PC-3 (cell line): ENCODE measurements at regions not wholly inside any gene's neighbourhood (a gene's known extent, or its start where the extent isn't known, plus 50 kb on each side); places are given as distances from the start of the nearest gene placed in this dataset.

Experiments
- ATAC-seq: fragments of 200-7000 bp; cut with Tn5 transposase; 2 replicates; pipeline ENCODE4 v1.9.1; 2020; ENCODE audit warnings: mild to moderate bottlenecking, moderate library complexity
- BruUV-seq: library from RNA; stranded (reverse); fragments of 400-500 nt; replicated peaks from 2 replicates; lab custom pipeline; 2021; lab: Mats Ljungman, UMichigan
- CTCF ChIA-PET: fragments of 300-600 bp; sonication (Branson Sonifier 250); formaldehyde crosslinking; loops from one replicate; lab custom pipeline; 2022; ENCODE audit warnings: antibody characterized with exemption; lab: Charles Lee
- POLR2A ChIA-PET: fragments of 300-600 bp; sonication (Branson Sonifier 250); formaldehyde crosslinking; loops from one replicate; lab custom pipeline; 2022; ENCODE audit warnings: antibody characterized with exemption; ENCODE audit not compliant: unreplicated experiment; lab: Charles Lee
- DNase-seq: peaks from one replicate; pipeline ENCODE4 v3.0.0-alpha.2; 2015
- H2AFZ ChIP-seq: fragments of 300-600 bp; sonication (generic); 2 replicates; pipeline ENCODE4 v1.6.0; 2016; ENCODE audit warnings: antibody characterized with exemption, low read length
- H3F3A ChIP-seq: fragments of 300-600 bp; sonication (generic); one replicate; pipeline ENCODE4 v1.6.0; 2017; ENCODE audit warnings: antibody characterized with exemption, low read length, control low read depth, mild to moderate bottlenecking; ENCODE audit not compliant: unreplicated experiment
- H3K27ac ChIP-seq: fragments of 300-600 bp; sonication (generic); 2 replicates; pipeline ENCODE4 v1.5.1; 2016; ENCODE audit warnings: mild to moderate bottlenecking, low read length
- H3K27me3 ChIP-seq: fragments of 300-600 bp; sonication (generic); 2 replicates; pipeline ENCODE4 v1.6.1; 2016; ENCODE audit warnings: low read length, mixed read lengths
- H3K36me3 ChIP-seq: fragments of 300-600 bp; sonication (generic); 2 replicates; pipeline ENCODE4 v1.6.1; 2016; ENCODE audit warnings: low read depth, mixed run types, low read length, mixed read lengths
- H3K4me1 ChIP-seq: fragments of 300-600 bp; sonication (generic); 2 replicates; pipeline ENCODE4 v1.5.1; 2016; ENCODE audit warnings: low read length; ENCODE audit not compliant: insufficient read depth
- H3K4me2 ChIP-seq: fragments of 300-600 bp; sonication (generic); 2 replicates; pipeline ENCODE4 v1.6.0; 2016; ENCODE audit warnings: low read length
- H3K4me3 ChIP-seq: fragments of 300-600 bp; sonication (generic); 2 replicates; pipeline ENCODE4 v1.5.1; 2016; ENCODE audit warnings: mild to moderate bottlenecking, low read length, mixed read lengths
- H3K79me2 ChIP-seq: fragments of 300-600 bp; sonication (generic); 2 replicates; pipeline ENCODE4 v1.6.1; 2017; ENCODE audit warnings: low read length, mixed read lengths
- H3K9ac ChIP-seq: fragments of 300-600 bp; sonication (generic); 2 replicates; pipeline ENCODE4 v1.6.0; 2016; ENCODE audit warnings: mild to moderate bottlenecking, low read length
- H3K9me2 ChIP-seq: fragments of 300-600 bp; sonication (generic); replicated peaks from 2 replicates; pipeline ENCODE4 v1.6.1; 2016; ENCODE audit warnings: mixed run types, low read length, mixed read lengths
- H3K9me3 ChIP-seq: fragments of 300-600 bp; sonication (generic); 2 replicates; pipeline ENCODE4 v1.6.1; 2016; ENCODE audit warnings: low read length, mixed read lengths
- H4K20me1 ChIP-seq: fragments of 300-600 bp; sonication (generic); 2 replicates; pipeline ENCODE4 v1.6.1; 2016; ENCODE audit warnings: low read length, mixed read lengths
- CTCF ChIP-seq: fragments of 300-600 bp; sonication (generic); conservative IDR thresholded peaks from 2 replicates; pipeline ENCODE4 v1.5.1; 2017; ENCODE audit warnings: antibody characterized with exemption, low read depth, mild to moderate bottlenecking, low read length
- EZH2 ChIP-seq: fragments of 300-600 bp; sonication (generic); IDR thresholded peaks from one replicate; pipeline ENCODE4 v1.6.1; 2017; ENCODE audit warnings: antibody characterized with exemption, mild to moderate bottlenecking, low read length; ENCODE audit not compliant: unreplicated experiment
- EZH2phosphoT487 ChIP-seq: fragments of 300-600 bp; sonication (generic); IDR thresholded peaks from 2 replicates; pipeline ENCODE4 v1.6.1; 2018; ENCODE audit warnings: mild to moderate bottlenecking, antibody characterized with exemption, low read length, borderline replicate concordance
- intact Hi-C: fragments of 100-400 bp; cut with micrococcal nuclease; formaldehyde crosslinking; loops from 2 replicates; pipeline ENCODE4 v1.9.0; 2023

GRCh38 chr3:151955356-151955755 is 81.9 kb downstream of the SUCNR1 start:
- H3K9me2 ChIP-seq, result no peaks in the 10 kb centered on the region
- no peak for DNase-seq
- no peak overlapping the region for H3K27ac ChIP-seq
- H3K4me2 ChIP-seq, result no peak overlapping the region
- TF ChIP-seq CTCF (no peak), EZH2phosphoT487 (no peak), EZH2 (no peak)
- BruUV-seq, result no TSS peak
- H3K4me3 ChIP-seq, result no peak overlapping the region
- H3K9me3 ChIP-seq, result no peaks in the 10 kb centered on the region
- H3K9ac ChIP-seq, result no peak overlapping the region
- no peaks in the 10 kb centered on the region for H3K79me2 ChIP-seq
- H2AFZ ChIP-seq, result no peak overlapping the region
- ChIA-PET POLR2A (no interaction called here), CTCF (no interaction called here)
- intact Hi-C loops, result no loop called here
- H3K36me3 ChIP-seq, result no peaks in the 10 kb centered on the region
- H3K27me3 ChIP-seq, result no peaks in the 10 kb centered on the region
- no peaks in the 10 kb centered on the region for H3F3A ChIP-seq
- no peak for ATAC-seq
- no peaks in the 10 kb centered on the region for H4K20me1 ChIP-seq
- no peaks in the 10 kb centered on the region for H3K4me1 ChIP-seq

- no peaks in the 10 kb centered on the region for H3K9me3 ChIP-seq
- H3K27ac ChIP-seq, result no peak overlapping the region
- H3K36me3 ChIP-seq, result no peaks in the 10 kb centered on the region
- no peaks in the 10 kb centered on the region for H3K4me1 ChIP-seq
- CTCF ChIA-PET, result no interaction called here
- H3K27me3 ChIP-seq, result no peaks in the 10 kb centered on the region
- no peaks in the 10 kb centered on the region for H4K20me1 ChIP-seq
- H3K4me3 ChIP-seq, result no peak overlapping the region
- H3F3A ChIP-seq, result no peaks in the 10 kb centered on the region
- intact Hi-C loops, result no loop called here
- no peak overlapping the region for H3K9ac ChIP-seq
- no peaks in the 10 kb centered on the region for H3K79me2 ChIP-seq
- H3K9me2 ChIP-seq, result no peaks in the 10 kb centered on the region
- H2AFZ ChIP-seq, result no peak overlapping the region
- no peak overlapping the region for H3K4me2 ChIP-seq
- DNase-seq (no peak), ATAC-seq (no peak)
- BruUV-seq, result no TSS peak
- POLR2A ChIA-PET, result no interaction called here
- TF ChIP-seq EZH2 (no peak), CTCF (no peak), EZH2phosphoT487 (no peak)
Observed at GRCh38 chr3:151960961-151961580, 87.6 kb downstream of the SUCNR1 start.

GRCh38 chr3:151962352-151962751 is 88.9 kb downstream of the SUCNR1 start:
- Histone ChIP-seq H2AFZ (no peak overlapping the region), H3K9ac (no peak overlapping the region), H3K27me3 (no peaks in the 10 kb centered on the region), H3K79me2 (no peaks in the 10 kb centered on the region), H3K27ac (no peak overlapping the region), H4K20me1 (no peaks in the 10 kb centered on the region), H3K9me2 (no peaks in the 10 kb centered on the region), H3K36me3 (no peaks in the 10 kb centered on the region), H3K4me3 (no peak overlapping the region), H3K4me2 (no peak overlapping the region), H3K9me3 (no peaks in the 10 kb centered on the region), H3F3A (no peaks in the 10 kb centered on the region), H3K4me1 (no peaks in the 10 kb centered on the region)
- no peak for DNase-seq
- no peak for ATAC-seq
- no TSS peak for BruUV-seq
- intact Hi-C loops, result no loop called here
- CTCF ChIA-PET, result no interaction called here
- no peak for TF ChIP-seq EZH2phosphoT487
- no peak for TF ChIP-seq EZH2
- no peak for TF ChIP-seq CTCF
- POLR2A ChIA-PET, result no interaction called here
